Endothelial cell (in vitro differentiated cells): ENCODE measurements at regions not wholly inside any gene's neighbourhood (a gene's known extent, or its start where the extent isn't known, plus 50 kb on each side); places are given as distances from the start of the nearest gene placed in this dataset.

Experiments used
- DNase-seq: peaks from one replicate; pipeline ENCODE4 v3.0.0; 2021; ENCODE audit warnings: low spot score
- H3K27ac Mint-ChIP-seq: one replicate; pipeline ENCODE4 v1.8.0; 2021; ENCODE audit warnings: mixed read lengths, inconsistent platforms; ENCODE audit not compliant: unreplicated experiment
- H3K27me3 Mint-ChIP-seq: one replicate; pipeline ENCODE4 v1.8.0; 2021; ENCODE audit warnings: mild to moderate bottlenecking, moderate library complexity, mixed read lengths, inconsistent platforms; ENCODE audit not compliant: unreplicated experiment
- H3K36me3 Mint-ChIP-seq: one replicate; pipeline ENCODE4 v1.8.0; 2021; ENCODE audit warnings: mild to moderate bottlenecking, low read depth, mixed read lengths, inconsistent platforms; ENCODE audit not compliant: unreplicated experiment
- H3K4me1 Mint-ChIP-seq: one replicate; pipeline ENCODE4 v1.8.0; 2021; ENCODE audit warnings: mild to moderate bottlenecking, mixed read lengths, inconsistent platforms; ENCODE audit not compliant: unreplicated experiment
- H3K4me3 Mint-ChIP-seq: one replicate; pipeline ENCODE4 v1.8.0; 2021; ENCODE audit warnings: mild to moderate bottlenecking, mixed read lengths, inconsistent platforms; ENCODE audit not compliant: unreplicated experiment
- H3K9me3 Mint-ChIP-seq: one replicate; pipeline ENCODE4 v1.8.0; 2021; ENCODE audit warnings: mixed read lengths, inconsistent platforms; ENCODE audit not compliant: unreplicated experiment
- CTCF ChIP-seq: fragments of 200-600 bp; sonication (generic); IDR thresholded peaks from one replicate; pipeline ENCODE4 v1.5.0; 2021; ENCODE audit warnings: antibody characterized with exemption; ENCODE audit not compliant: unreplicated experiment

- peak overlapping the region; percentile 38 for H3K27ac Mint-ChIP-seq
- TF ChIP-seq CTCF = no peak
- H3K4me1 Mint-ChIP-seq = peaks cover 39% of the 10 kb centered on the region
- DNase-seq = no peak
- H3K4me3 Mint-ChIP-seq = peak overlapping the region; percentile 7
- peaks cover 13% of the 10 kb centered on the region for H3K27me3 Mint-ChIP-seq
- no peaks in the 10 kb centered on the region for H3K9me3 Mint-ChIP-seq
- H3K36me3 Mint-ChIP-seq = no peaks in the 10 kb centered on the region
Measured at GRCh38 chr19:5396096-5396939, 55.7 kb upstream of the PTPRS start.

GRCh38 chr19:5396963-5397362, 56.4 kb upstream of the PTPRS start:
- Mint-ChIP-seq H3K9me3 (no peaks in the 10 kb centered on the region), H3K4me1 (peaks cover 39% of the 10 kb centered on the region), H3K27ac (no peak overlapping the region), H3K27me3 (peaks cover 13% of the 10 kb centered on the region), H3K36me3 (no peaks in the 10 kb centered on the region), H3K4me3 (no peak overlapping the region)
- no peak for TF ChIP-seq CTCF
- DNase-seq = no peak

- no peak overlapping the region for H3K4me3 Mint-ChIP-seq
- peak overlapping the region; percentile 57 for H3K27ac Mint-ChIP-seq
Measured at GRCh38 chr19:5397804-5398692, 57.2 kb upstream of the ZNRF4 start.

GRCh38 chr19:5398693-5399057, 56.5 kb upstream of the ZNRF4 start:
- TF ChIP-seq CTCF = no peak
- no peak overlapping the region for H3K27ac Mint-ChIP-seq
- DNase-seq = no peak
- no peaks in the 10 kb centered on the region for H3K36me3 Mint-ChIP-seq
- H3K27me3 Mint-ChIP-seq = peaks cover 7% of the 10 kb centered on the region
- H3K4me3 Mint-ChIP-seq = no peak overlapping the region
- peaks cover 28% of the 10 kb centered on the region for H3K4me1 Mint-ChIP-seq
- no peaks in the 10 kb centered on the region for H3K9me3 Mint-ChIP-seq

More at GRCh38 chr19:5397804-5398692, 57.2 kb upstream of the ZNRF4 start:
- Mint-ChIP-seq H3K4me1 (peaks cover 34% of the 10 kb centered on the region), H3K9me3 (no peaks in the 10 kb centered on the region), H3K27me3 (peaks cover 12% of the 10 kb centered on the region), H3K36me3 (no peaks in the 10 kb centered on the region)
- DNase-seq = peak; percentile 55
- no peak for TF ChIP-seq CTCF
